ENCODE measurements at regions not wholly inside any gene's neighbourhood (a gene's known extent, or its start where the extent isn't known, plus 50 kb on each side); places are given as distances from the start of the nearest gene placed in this dataset.

- TF ChIP-seq MAX (IDR thresholded peaks at IDR 0.05; ENCODE audit: insufficient read depth, insufficient read length) (no peak), FOS (IDR thresholded peaks at IDR 0.05; ENCODE audit: borderline replicate concordance, insufficient read depth, low read length) (no peak), JUN (IDR thresholded peaks at IDR 0.05; ENCODE audit: borderline replicate concordance, insufficient read depth, insufficient read length, low read depth) (no peak), POLR2AphosphoS5 (IDR thresholded peaks at IDR 0.05; ENCODE audit: insufficient read depth, low read depth, low read length) (no peak), POLR2A (IDR thresholded peaks at IDR 0.05; ENCODE audit: low read depth, low read length) (no peak), GATA2 (IDR thresholded peaks at IDR 0.05; ENCODE audit: insufficient read depth, insufficient read length, low read depth, low read length) (no peak), CTCF (IDR thresholded peaks at IDR 0.05; ENCODE audit: extremely low read depth in 1 of 2, insufficient read depth in 1 of 2, low read depth in 1 of 2, low read length in 2 of 2) (no peak), EZH2 (IDR thresholded peaks at IDR 0.05; ENCODE audit: borderline replicate concordance, low read depth, low read length, severe bottlenecking) (no peak), MYC (IDR thresholded peaks at IDR 0.05; ENCODE audit: low read depth, low read length) (no peak)
- Histone ChIP-seq H3K9me1 (replicated peaks; ENCODE audit: control insufficient read depth, extremely low read depth, insufficient read depth, low read length) (no peaks in the 10 kb centered on the region), H3K4me3 (replicated peaks in 1 of 3; ENCODE audit: insufficient read depth in 1 of 3, low read depth in 1 of 3, low read length in 3 of 3) (no peak overlapping the region), H2AFZ (ENCODE audit: low read depth, low read length) (no peak overlapping the region), H3K27ac (ENCODE audit: insufficient read depth, low read depth, low read length) (no peak overlapping the region), H3K4me2 (ENCODE audit: insufficient read depth, low read length) (no peak overlapping the region), H4K20me1 (replicated peaks; ENCODE audit: control insufficient read depth, extremely low read depth, insufficient read depth, low read length) (no peaks in the 10 kb centered on the region), H3K4me1 (ENCODE audit: control insufficient read depth, extremely low read depth, insufficient read depth, low read length) (no peaks in the 10 kb centered on the region), H3K79me2 (ENCODE audit: control insufficient read depth, insufficient read depth, low read length) (no peaks in the 10 kb centered on the region), H3K9me3 (replicated peaks; ENCODE audit: control insufficient read depth, insufficient read depth, low read length) (peaks cover 4% of the 10 kb centered on the region), H3K27me3 (ENCODE audit: control insufficient read depth in 2 of 2, insufficient read depth in 2 of 2, low read length in 2 of 2) (no peaks in the 10 kb centered on the region), H3K9ac (replicated peaks; ENCODE audit: extremely low read depth, insufficient read depth, low read length) (no peak overlapping the region), H3K36me3 (ENCODE audit: control insufficient read depth in 2 of 2, extremely low read depth in 1 of 2, insufficient read depth in 2 of 2, low read length in 2 of 2) (no peaks in the 10 kb centered on the region)
- no TSS peak for BruUV-seq (replicated peaks)
- POLR2A ChIA-PET, result no interaction called here
- DNase-seq (ENCODE audit: low read depth, low spot score) (no peak), FAIRE-seq (no peak)
- dilution Hi-C loops (cut with MboI; ENCODE audit: extremely low pct_ligation_motif_present, low sequenced_read_pairs) (no loop called here), intact Hi-C loops (cut with micrococcal nuclease) (no loop called here)
- CTCF ChIA-PET, result no interaction called here
Measured at GRCh38 chr6:6406715-6407070, 86.2 kb upstream of the F13A1 start.

Data from endothelial cell of umbilical vein (primary cell).